ENCODE measurements at regions not wholly inside any gene's neighbourhood (a gene's known extent, or its start where the extent isn't known, plus 50 kb on each side); places are given as distances from the start of the nearest gene placed in this dataset.
"Not testable (repeated sequence)": the region's sequence is repeated elsewhere in the genome, so short reads cannot be mapped to it uniquely, and the experiment has no call there.

DNA sequence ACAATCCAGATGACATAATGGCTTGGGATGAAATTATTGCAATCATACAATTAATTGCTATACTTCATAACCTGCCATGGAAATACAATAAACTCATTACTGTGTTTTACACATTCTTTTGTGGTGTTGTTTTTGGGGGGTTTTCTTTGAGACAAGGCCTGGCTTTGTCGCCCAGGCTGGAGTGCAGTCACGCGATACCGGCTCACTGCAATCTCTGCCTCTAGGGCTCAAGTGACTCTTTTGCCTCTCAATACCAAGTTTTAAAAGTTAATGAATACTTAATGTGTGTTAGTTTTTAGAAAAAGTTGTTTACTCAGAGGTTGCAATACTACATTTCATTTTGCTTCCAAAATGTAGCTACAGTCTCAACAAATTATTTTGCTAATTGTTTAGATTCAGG lies 598.4 kb downstream of the CHSY3 start:
- ATAC-seq (no peak), DNase-seq (no peak)
- H3K4me1 Mint-ChIP-seq (ENCODE audit: low read depth): no peaks in the 10 kb centered on the region
- POLR2A ChIA-PET: no interaction called here
- TF ChIP-seq, protein P1, sequence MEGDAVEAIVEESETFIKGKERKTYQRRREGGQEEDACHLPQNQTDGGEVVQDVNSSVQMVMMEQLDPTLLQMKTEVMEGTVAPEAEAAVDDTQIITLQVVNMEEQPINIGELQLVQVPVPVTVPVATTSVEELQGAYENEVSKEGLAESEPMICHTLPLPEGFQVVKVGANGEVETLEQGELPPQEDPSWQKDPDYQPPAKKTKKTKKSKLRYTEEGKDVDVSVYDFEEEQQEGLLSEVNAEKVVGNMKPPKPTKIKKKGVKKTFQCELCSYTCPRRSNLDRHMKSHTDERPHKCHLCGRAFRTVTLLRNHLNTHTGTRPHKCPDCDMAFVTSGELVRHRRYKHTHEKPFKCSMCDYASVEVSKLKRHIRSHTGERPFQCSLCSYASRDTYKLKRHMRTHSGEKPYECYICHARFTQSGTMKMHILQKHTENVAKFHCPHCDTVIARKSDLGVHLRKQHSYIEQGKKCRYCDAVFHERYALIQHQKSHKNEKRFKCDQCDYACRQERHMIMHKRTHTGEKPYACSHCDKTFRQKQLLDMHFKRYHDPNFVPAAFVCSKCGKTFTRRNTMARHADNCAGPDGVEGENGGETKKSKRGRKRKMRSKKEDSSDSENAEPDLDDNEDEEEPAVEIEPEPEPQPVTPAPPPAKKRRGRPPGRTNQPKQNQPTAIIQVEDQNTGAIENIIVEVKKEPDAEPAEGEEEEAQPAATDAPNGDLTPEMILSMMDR (IDR thresholded peaks at IDR 0.05): no peak
- H3K4me3 Mint-ChIP-seq: no peak overlapping the region
- no peaks in the 10 kb centered on the region for H3K9me3 Mint-ChIP-seq
- no peaks in the 10 kb centered on the region for H3K27me3 Mint-ChIP-seq
- intact Hi-C loops (cut with micrococcal nuclease): no loop called here
- no peaks in the 10 kb centered on the region for H3K36me3 Mint-ChIP-seq (ENCODE audit: low read depth)
- no peak overlapping the region for H3K27ac Mint-ChIP-seq
- CTCF ChIA-PET: no interaction called here

GRCh38 chr5:130501151-130501865 lies 597.0 kb downstream of the CHSY3 start:
- CTCF ChIA-PET: no interaction called here
- Mint-ChIP-seq H3K27ac (no peak overlapping the region), H3K27me3 (no peaks in the 10 kb centered on the region), H3K4me1 (ENCODE audit: low read depth) (no peaks in the 10 kb centered on the region), H3K36me3 (ENCODE audit: low read depth) (no peaks in the 10 kb centered on the region), H3K4me3 (no peak overlapping the region), H3K9me3 (no peaks in the 10 kb centered on the region)
- TF ChIP-seq, protein P1 (IDR thresholded peaks at IDR 0.05): no peak
- POLR2A ChIA-PET: no interaction called here
- no peak for DNase-seq
- ATAC-seq: no peak
- intact Hi-C loops (cut with micrococcal nuclease): no loop called here

GRCh38 chr5:130500495-130500894 lies 596.2 kb downstream of the CHSY3 start:
- H3K4me3 Mint-ChIP-seq; ATAC-seq; H3K4me1 Mint-ChIP-seq (ENCODE audit: low read depth); DNase-seq; intact Hi-C loops (cut with micrococcal nuclease); H3K9me3 Mint-ChIP-seq; H3K27me3 Mint-ChIP-seq; H3K36me3 Mint-ChIP-seq (ENCODE audit: low read depth); CTCF ChIA-PET; H3K27ac Mint-ChIP-seq; POLR2A ChIA-PET: not testable (repeated sequence)

DNA sequence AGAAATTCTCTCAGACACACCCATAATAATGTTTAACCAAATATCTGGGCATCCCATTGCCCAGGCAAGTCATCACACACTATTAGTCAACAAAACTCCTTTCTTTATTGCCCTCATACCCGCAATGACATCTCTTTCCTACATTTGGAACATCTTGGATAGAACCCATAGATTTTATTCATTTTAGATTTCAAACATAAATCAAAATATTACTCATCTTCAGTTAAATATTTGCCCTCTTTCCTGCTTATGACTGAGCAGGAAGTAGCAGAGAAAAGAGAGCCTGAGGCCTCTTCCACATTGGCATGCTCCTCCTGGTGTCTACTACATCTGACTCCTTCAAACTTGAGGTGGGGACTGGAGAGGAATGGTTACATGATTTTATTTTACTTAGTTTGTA lies 592.0 kb downstream of the CHSY3 start:
- no peaks in the 10 kb centered on the region for H3K27me3 Mint-ChIP-seq
- no peak for DNase-seq
- H3K4me3 Mint-ChIP-seq: no peak overlapping the region
- H3K36me3 Mint-ChIP-seq (ENCODE audit: low read depth): no peaks in the 10 kb centered on the region
- intact Hi-C loops (cut with micrococcal nuclease): no loop called here
- H3K4me1 Mint-ChIP-seq (ENCODE audit: low read depth): no peaks in the 10 kb centered on the region
- no peak overlapping the region for H3K27ac Mint-ChIP-seq
- POLR2A ChIA-PET: no interaction called here
- H3K9me3 Mint-ChIP-seq: peaks cover 1% of the 10 kb centered on the region
- TF ChIP-seq, protein P1 (IDR thresholded peaks at IDR 0.05): no peak
- CTCF ChIA-PET: no interaction called here
- ATAC-seq: no peak

- ChIA-PET POLR2A (interaction anchor here (0.6 kb wide), 1 partner anchor 270 kb away, joined by 4 read pairs; no protein-coding TSS in a partner anchor), CTCF (no interaction called here)
- TF ChIP-seq, protein P1 (IDR thresholded peaks at IDR 0.05): no peak
- Mint-ChIP-seq H3K4me3 (no peak overlapping the region), H3K4me1 (ENCODE audit: low read depth) (no peaks in the 10 kb centered on the region), H3K27me3 (peaks cover 2% of the 10 kb centered on the region), H3K36me3 (ENCODE audit: low read depth) (no peaks in the 10 kb centered on the region), H3K27ac (no peak overlapping the region), H3K9me3 (no peaks in the 10 kb centered on the region)
- ATAC-seq: no peak
- no peak for DNase-seq
- intact Hi-C loops (cut with micrococcal nuclease): no loop called here
Measured at GRCh38 chr5:130488252-130488651, 584.0 kb downstream of the CHSY3 start.

All from activated CD8-positive, alpha-beta T cell treated with anti-CD3 and anti-CD28 coated beads for 36 hours (primary cell).